HG03103 (cell line): ENCODE measurements at regions not wholly inside any gene's neighbourhood (a gene's known extent, or its start where the extent isn't known, plus 50 kb on each side); places are given as distances from the start of the nearest gene placed in this dataset.

Experiments used
- ATAC-seq: cut with Tn5 transposase; IDR thresholded peaks from one replicate; pipeline ENCODE4 v1.9.1; 2021; ENCODE audit warnings: low read depth; ENCODE audit not compliant: unreplicated experiment

DNA sequence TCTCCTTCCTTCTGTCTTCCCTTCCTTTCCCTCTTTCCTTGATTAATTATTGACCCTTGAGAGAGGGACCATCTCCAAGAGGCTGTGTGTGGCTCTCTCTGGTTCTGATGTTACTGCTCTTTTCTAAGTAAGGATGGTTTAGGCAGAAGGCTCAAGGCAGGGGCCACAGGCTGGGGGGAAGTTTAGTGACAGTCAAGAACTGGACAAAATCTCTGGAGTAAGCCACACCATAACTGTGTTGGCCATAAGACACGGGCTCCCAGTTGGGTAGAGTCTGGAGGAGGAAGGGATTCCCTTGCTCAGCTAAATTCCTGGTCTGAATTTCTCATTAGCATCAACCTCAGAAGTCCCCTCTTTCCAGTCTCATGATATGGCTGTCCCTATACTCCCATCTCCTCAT lies 74.7 kb downstream of the BUD13 start:
- no peak for ATAC-seq

DNA sequence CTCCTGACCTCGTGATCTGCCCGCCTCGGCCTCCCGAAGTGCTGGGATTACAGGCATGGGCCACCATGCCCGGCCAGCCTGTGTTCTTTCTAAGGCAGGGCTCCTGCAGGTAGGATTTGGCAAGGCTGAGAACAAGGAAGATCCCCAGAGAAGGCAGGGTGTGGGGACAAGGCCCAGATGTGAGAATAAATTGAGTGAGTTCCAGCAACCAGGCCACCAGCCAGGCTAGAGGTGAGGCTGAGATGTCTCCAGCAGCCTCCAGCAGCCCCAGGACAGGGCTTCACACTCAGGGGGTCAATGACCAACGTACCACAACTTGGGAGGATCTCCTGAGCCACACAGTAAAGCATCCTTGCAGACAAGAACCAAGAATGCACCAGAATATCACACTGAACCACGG lies 75.1 kb downstream of the BUD13 start:
- no peak for ATAC-seq

DNA sequence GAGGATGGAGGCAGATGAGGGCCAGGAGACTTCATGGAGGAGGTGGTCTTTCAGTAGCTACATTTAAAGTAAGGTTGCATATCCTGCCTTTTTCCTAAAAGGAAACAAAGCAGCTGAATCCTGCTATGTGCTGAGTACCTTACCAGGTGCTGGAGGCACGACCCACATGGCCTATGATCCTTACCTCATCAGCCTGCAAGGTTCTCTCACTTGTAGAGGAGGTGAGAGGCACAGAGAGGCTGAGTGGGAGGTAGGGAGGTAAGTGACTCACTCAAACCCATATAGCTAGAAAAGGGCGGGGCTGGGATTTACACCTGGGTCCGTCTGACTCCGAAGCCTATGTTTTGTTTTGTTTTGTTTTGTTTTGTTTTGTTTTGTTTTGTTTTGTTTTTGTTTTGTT lies 75.8 kb downstream of the BUD13 start:
- no peak for ATAC-seq

DNA sequence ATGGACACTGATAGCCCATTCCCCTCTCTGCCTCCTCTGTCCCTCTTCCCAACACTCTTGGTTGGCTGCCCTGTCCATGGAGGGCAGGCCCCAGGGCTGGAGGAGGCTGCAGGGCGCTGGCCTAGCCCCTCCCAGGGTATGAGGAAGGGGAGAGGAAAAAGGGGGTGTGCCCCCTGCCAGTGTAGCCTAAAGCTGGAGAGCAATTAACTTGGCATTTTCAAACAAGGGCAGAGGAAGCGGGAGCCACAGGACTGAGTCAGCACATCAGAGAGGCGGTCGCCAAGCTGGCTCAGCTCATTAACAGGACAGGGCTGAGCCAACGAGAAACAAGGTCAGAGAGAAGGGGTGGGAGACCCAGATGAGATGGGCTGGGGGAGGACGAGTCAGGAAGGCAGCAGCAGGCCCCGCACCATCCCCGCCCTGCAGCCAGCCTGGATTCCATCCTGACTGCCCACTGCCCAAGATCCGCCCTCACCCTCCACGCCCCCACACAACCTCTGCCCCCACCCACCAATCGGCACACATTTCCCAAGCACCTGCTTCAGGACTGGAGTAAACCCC lies 76.3 kb downstream of the BUD13 start:
- ATAC-seq, result no peak

DNA sequence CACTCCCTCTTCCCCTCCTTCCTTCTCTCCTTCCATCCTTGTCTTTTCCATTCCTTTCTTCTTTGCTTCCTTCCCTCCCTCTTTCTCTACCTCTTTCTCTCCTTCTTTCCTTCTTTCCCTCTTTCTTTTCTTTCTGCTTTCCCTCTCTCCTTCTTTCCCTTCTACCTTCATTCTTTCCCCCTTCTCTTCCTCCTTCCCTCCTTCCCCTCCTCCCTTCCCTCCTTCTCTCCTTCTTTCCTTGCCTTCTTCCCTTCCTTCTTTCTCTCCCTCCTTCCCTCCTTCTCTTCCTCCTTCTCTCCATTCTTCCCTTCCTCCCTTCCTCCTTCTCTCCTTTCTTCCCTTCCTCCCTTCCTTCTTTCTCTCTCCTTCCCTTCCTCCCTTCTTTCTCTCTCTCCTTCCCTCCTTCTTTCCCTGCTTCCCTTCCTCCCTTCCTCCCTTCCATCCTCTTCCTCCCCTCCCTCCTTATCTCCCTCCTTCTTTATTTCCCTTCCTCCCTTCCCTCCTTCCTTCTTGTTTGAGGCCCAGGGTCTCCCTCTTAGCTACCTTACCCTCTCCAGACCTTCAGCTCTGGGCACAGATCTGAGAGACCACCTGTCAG lies 77.0 kb downstream of the BUD13 start:
- no peak for ATAC-seq

DNA sequence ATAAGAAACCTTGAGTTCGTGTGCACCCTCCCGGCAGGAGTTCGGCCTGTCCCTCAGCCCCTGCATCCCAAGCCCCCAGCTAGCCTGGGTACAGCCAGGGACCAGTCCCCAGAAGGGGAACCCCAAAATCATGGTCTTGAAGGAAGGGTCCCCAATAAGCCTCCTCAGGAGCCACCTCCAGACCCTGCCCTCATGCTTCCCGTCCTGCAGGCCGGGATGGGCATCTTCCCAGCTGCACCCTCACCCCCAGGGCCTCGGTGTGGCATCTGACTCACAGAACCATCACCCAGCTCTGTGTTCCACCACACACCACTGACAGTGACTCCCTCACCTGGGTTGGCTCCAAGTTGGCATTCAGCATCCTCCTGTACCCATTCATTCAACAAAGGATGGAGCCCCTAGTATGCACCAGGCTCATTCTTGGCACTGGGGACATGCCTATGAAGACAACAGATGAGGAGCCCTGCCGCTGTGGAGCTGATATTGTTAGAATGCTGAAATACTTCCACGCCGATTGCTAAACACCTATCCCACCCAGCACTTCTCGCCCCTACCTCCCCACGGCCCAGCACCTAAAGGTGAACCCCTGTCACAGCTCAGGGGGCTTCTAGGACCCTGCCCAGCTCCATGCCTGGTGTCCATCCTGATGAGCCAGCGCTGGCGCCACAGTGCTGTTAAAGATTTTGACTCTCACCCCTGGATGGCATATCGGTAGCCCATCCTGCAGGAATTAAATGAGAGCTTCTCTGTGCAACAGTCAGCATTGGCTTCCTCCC lies 77.8 kb downstream of the BUD13 start:
- ATAC-seq, result no peak

DNA sequence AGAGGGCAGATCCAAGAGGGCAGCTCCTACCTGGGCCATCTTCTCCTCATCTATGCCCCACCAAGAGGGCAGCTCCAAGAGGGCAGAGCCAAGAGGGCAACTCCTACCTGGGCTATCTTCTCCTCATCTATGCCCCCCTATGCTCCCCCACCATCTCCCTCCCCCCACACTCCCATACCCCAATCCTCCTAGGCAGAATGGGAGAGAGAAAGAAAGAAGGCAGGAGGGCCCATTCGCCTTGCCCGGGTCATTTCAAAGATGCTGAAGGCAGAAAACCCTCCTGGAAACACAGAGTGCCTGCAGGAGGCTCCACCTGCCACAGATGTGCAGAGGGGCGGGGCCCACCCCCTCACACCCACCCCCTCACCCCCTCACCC lies 78.5 kb downstream of the BUD13 start:
- ATAC-seq, result no peak

DNA sequence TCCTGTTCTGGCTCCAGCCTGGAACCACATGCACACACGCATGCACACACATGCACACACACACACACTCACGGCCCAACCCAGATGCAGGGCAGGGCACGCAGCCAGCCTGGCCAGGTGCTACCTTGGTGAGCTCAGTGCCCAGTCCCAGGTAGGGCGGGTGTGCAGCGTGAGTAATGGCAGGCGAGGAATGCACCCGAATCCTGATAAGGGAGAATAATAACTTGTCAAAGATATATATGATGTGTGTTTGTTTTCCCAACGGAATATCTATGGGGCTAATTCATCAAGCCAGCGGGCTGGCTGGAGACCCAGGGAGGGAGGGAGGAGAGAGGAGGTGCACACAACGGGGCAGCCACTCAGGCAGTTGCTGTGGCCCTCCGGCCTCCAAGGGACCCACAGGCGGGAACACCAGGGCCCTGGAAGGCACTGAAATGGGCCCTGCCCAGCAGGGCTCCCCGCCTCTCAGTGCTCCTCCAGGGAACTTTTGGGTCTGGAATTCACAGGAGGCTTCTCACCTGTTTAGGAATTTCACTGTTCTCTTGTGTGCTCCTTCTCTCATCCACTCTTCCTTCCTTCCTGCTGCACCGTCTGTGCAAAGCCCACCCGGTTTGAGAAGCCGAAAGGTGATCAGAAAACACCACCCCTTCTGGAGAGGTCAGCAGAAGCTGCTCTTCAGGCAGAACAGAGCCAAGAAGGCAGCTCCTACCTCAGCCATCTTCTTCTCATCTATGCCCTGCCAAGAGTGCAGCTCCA lies 79.0 kb downstream of the BUD13 start:
- no peak for ATAC-seq

DNA sequence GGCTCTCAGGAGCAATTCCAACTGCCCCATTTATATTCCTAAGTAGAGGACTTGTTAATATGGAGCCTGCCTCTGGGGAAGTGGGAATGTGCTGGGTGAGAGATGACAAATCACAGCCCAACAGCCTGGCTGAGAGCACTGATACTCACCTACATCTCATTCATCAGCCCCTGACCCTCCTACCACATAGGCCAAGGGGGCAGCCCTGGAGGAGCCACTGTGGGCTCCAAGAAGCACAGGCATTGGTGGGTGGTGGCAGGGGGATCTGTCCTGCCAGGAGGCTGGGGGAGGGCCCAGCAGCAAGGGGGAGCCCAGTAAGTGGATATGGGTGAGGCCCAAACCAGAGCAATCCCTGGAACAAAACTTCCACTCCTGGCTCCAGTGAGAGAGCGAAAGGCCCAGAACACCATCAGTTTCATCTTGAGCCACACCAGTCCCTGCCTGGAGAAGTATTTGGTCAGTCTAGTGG lies 79.7 kb downstream of the BUD13 start:
- no peak for ATAC-seq

DNA sequence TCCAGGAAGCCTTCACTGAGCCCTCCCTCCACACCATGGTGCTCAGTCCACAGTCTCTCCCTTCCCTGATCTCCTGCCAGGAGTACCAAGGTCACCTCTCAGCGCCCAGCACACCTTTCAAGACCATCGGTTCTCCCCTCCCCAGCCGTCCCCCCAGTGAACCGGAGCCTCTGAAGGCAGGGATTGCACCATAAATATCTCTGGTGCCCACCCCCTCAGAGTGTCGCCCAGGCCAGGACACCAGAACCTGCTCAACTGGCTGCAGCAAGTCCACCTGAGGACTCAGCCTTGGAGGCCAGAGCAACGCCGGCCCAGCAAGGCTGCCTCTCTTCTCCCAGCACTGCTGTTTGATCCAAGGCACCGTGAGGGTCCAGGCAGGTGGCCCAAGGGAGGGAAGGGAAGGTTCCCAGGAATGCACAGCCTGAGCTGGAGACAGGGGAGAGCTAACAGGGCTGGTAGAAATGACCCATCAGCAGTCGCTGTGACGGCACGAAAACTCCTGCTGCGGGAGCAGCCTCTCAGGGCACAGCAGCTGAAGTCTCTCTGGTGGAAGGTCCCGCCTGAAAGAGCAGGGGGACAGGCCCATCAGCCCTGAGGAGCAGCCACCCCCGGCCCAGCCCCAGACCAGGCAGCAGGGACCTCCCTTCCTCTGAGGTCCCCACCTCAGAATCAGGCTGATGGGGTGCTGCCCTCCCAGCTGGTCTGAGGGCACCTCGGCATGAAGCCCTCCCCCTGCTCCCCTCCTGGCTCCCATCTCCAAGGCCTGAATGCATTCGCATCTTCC lies 80.3 kb downstream of the BUD13 start:
- no peak for ATAC-seq

DNA sequence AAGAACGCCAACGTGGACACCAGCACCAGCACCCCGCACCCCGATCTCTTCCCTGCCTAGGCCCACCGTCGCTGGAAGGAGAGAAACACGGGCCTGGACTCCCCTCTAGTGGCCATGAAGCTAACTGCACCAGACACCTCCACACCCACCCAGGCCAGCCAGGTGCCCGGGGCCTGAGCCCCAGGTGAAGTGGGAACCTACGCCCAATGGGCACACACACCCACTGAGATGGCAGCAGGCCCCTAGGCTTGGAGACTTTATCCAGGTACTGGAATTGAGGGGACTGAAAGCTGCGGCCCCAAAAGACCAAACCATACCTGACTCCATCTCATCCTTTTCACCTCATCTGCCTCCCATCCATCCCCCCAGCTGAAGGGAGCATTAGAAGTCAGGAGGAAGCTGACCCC lies 81.0 kb downstream of the BUD13 start:
- ATAC-seq, result no peak

DNA sequence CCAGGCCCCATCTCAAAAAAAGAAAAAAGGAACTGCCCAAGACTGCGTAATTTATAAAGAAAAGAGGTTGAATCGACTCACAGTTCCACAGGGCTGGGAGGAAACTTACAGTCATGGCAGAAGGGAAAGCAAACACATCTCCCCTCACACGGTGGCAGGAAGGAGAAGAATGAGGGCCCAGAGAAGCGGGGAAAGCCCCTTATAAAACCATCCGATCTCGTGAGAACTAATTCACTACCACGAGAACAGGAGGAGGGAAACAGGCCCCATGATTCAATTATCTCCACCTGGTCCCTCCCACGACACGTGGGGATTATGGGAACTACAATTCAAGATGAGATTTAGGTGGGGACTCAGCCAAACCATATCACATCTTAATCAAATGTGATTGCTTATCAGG lies 82.2 kb downstream of the BUD13 start:
- ATAC-seq, result no peak

DNA sequence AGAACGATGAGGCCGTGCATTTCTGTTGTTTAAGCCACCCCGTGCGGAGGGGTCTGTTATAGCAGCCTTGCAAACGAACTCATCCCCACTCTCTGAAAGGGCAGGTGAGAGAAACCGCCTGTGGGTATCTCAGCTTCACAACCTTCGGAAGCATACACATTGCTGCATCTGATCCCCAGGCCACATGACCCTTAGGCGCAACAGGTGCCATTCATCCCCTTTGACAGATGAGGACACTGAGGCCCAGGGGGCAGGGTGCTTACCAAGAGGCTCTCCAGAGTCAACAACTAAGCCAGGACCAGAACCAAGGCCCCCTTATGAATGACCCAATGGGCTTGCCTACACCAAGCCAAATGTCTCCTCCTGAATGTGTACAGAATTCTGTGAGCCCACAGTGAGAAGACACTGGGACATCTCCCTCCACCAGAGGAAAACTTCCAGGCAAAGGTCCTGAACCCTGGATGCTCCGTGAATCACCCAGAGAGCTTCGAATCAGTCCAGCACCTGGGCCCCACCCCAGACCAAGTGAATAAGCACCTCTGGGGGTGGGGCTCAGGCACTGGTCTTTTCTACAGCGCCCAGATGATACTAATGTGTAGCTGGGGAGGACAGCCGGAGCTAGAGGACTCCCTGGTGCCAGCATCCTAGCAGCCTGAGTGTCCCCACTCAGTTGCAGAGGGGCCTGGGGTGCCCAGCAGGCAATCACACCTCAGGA lies 83.2 kb downstream of the BUD13 start:
- ATAC-seq, result no peak

DNA sequence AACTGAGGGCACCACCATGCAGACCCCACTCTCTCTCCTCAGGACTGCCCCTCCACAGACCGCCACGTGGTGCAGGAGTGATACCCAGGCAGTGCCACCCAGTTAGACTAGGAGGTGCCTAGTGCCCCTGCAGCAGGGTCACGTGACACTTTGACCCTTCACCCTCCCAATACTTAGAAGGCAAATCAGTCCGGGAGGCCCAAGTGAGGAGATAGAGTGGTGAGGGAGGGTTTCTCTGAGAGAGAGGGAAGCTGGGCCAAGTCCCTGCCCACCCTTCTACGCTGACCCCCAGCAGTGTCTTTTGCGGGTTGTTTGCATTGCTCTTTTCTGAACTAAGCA lies 84.6 kb downstream of the BUD13 start:
- ATAC-seq, result no peak

DNA sequence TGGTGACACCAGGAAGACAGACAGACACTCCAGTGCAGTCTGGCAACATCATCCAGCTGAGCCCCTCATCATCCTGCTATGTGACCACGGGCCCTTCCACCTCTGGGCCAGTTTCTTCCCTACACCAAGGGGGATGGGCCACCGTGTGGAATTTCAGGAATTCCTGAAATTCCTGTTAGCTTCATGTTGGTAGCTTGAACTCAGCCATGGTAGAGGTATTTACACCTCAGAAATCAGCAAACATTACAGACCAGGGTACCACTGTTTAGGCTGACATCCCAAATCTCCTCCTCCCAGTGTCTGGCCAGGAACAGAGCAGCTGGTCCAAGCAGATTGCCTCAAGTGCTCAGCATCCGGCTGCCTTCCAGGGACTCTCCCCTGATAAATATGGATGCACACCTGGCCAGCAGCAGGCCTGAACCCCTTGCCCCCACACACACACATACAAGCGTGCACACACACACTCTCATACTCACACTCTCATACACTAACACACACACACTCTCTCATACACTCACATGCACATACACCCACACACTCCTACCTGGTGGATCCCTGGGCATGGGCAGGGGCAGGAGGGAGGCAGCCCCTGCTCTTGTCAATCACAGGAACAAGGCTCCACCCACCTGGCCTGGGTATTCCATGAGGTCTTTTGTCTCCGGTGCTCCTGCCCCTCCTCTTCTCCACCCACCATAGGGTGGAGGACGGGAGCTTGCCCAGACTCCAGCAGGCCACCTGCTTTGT lies 85.2 kb downstream of the BUD13 start:
- ATAC-seq, result no peak

DNA sequence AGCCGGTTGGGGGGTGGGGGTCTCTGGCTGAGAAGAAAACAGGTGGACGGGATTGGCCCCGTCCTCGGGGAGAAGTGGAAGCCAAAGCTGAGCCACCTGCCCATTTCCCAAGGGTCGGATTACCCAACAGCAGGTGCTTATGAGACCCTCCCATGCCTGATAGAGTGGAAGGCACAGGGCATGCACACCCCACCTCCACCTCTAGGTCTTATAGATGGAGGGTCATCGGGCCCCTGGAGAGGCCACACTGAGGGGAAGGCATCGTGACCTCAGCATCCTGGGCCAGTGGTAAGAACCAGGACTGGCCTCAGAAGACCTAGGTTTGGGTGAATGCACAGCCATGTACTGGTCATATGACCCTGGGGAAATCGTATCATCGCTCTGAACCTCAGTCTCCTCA lies 85.9 kb downstream of the BUD13 start:
- ATAC-seq, result no peak

DNA sequence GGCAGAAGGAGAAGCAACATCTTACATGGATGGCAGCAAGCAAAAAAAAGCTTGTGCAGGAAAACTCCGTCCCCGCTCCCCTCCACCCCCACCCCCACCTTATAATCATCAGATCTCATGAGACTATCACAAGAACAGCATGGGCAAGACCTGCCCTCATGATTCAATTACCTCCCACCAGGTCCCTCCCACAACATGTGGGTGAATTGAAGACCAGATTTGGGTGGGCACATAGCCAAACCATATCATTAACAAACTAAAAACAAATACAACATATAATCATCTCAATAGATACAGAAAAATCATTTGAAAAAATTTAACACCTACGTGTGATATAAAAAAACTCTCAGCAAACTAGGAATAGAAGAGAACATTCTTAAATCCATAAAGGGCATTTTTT lies 88.8 kb downstream of the BUD13 start:
- no peak for ATAC-seq

DNA sequence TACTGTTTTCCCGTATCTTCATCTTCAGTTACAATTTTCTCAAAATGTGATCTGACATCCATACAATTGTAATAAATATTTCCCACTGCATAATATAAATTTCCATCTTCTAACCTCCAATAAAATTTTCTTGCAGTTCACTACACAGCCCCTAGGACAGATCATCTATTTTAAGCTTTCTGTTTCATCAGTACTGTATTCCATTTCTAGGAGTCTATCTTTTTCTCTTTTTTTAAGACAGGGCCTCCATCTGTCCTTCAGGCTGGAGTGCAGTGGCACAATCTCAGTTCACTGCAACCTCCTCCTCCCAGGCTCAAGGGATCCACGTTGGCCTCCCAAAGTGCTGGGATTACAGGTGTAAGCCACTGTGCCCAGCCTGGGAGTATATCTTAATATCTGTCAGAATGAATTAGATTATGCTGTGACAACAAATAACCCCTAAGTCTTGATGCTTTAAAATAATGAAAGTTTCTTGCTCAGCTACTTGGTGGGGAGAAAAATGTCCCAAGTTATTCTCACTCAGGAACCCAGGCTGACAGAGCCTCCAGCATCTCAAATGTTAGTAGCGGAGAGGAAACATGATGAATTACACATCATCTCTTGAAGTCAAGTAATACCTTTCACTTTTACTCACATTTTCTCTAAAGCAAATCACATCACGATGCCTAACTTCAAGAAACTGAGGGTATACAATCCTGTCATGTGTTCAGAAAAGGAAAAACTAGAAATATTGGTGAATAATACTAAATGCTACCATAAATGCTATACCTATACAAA lies 92.2 kb downstream of the BUD13 start:
- no peak for ATAC-seq

DNA sequence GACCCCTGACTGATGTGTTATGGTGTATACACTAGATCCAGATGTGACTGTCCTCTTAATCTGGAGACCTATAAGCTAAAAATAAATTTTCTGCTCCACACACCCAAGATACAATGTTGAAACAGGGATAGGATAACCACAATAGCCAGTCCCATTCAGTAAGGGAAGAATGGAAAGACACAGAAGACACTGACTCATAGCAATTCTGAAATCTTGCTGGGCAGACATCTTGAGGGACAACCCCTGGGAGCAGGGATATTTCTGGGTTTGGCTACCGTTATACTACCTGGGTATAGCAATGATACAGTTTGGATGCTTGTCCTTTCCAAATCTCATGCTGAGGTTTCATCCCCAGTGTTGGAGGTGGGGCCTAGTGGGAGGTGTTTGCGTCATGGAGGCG lies 93.9 kb downstream of the BUD13 start:
- ATAC-seq, result no peak
